PC-3 (cell line): ENCODE measurements at regions not wholly inside any gene's neighbourhood (a gene's known extent, or its start where the extent isn't known, plus 50 kb on each side); places are given as distances from the start of the nearest gene placed in this dataset.

Experiments used
- ATAC-seq: fragments of 200-7000 bp; cut with Tn5 transposase; 2 replicates; pipeline ENCODE4 v1.9.1; 2020; ENCODE audit warnings: mild to moderate bottlenecking, moderate library complexity
- BruUV-seq: library from RNA; stranded (reverse); fragments of 400-500 nt; replicated peaks from 2 replicates; lab custom pipeline; 2021; lab: Mats Ljungman, UMichigan
- CTCF ChIA-PET: fragments of 300-600 bp; sonication (Branson Sonifier 250); formaldehyde crosslinking; loops from one replicate; lab custom pipeline; 2022; ENCODE audit warnings: antibody characterized with exemption; lab: Charles Lee
- POLR2A ChIA-PET: fragments of 300-600 bp; sonication (Branson Sonifier 250); formaldehyde crosslinking; loops from one replicate; lab custom pipeline; 2022; ENCODE audit warnings: antibody characterized with exemption; ENCODE audit not compliant: unreplicated experiment; lab: Charles Lee
- DNase-seq: peaks from one replicate; pipeline ENCODE4 v3.0.0-alpha.2; 2015
- H2AFZ ChIP-seq: fragments of 300-600 bp; sonication (generic); 2 replicates; pipeline ENCODE4 v1.6.0; 2016; ENCODE audit warnings: antibody characterized with exemption, low read length
- H3F3A ChIP-seq: fragments of 300-600 bp; sonication (generic); one replicate; pipeline ENCODE4 v1.6.0; 2017; ENCODE audit warnings: antibody characterized with exemption, low read length, control low read depth, mild to moderate bottlenecking; ENCODE audit not compliant: unreplicated experiment
- H3K27ac ChIP-seq: fragments of 300-600 bp; sonication (generic); 2 replicates; pipeline ENCODE4 v1.5.1; 2016; ENCODE audit warnings: mild to moderate bottlenecking, low read length
- H3K27me3 ChIP-seq: fragments of 300-600 bp; sonication (generic); 2 replicates; pipeline ENCODE4 v1.6.1; 2016; ENCODE audit warnings: low read length, mixed read lengths
- H3K36me3 ChIP-seq: fragments of 300-600 bp; sonication (generic); 2 replicates; pipeline ENCODE4 v1.6.1; 2016; ENCODE audit warnings: low read depth, mixed run types, low read length, mixed read lengths
- H3K4me1 ChIP-seq: fragments of 300-600 bp; sonication (generic); 2 replicates; pipeline ENCODE4 v1.5.1; 2016; ENCODE audit warnings: low read length; ENCODE audit not compliant: insufficient read depth
- H3K4me2 ChIP-seq: fragments of 300-600 bp; sonication (generic); 2 replicates; pipeline ENCODE4 v1.6.0; 2016; ENCODE audit warnings: low read length
- H3K4me3 ChIP-seq: fragments of 300-600 bp; sonication (generic); 2 replicates; pipeline ENCODE4 v1.5.1; 2016; ENCODE audit warnings: mild to moderate bottlenecking, low read length, mixed read lengths
- H3K79me2 ChIP-seq: fragments of 300-600 bp; sonication (generic); 2 replicates; pipeline ENCODE4 v1.6.1; 2017; ENCODE audit warnings: low read length, mixed read lengths
- H3K9ac ChIP-seq: fragments of 300-600 bp; sonication (generic); 2 replicates; pipeline ENCODE4 v1.6.0; 2016; ENCODE audit warnings: mild to moderate bottlenecking, low read length
- H3K9me2 ChIP-seq: fragments of 300-600 bp; sonication (generic); replicated peaks from 2 replicates; pipeline ENCODE4 v1.6.1; 2016; ENCODE audit warnings: mixed run types, low read length, mixed read lengths
- H3K9me3 ChIP-seq: fragments of 300-600 bp; sonication (generic); 2 replicates; pipeline ENCODE4 v1.6.1; 2016; ENCODE audit warnings: low read length, mixed read lengths
- H4K20me1 ChIP-seq: fragments of 300-600 bp; sonication (generic); 2 replicates; pipeline ENCODE4 v1.6.1; 2016; ENCODE audit warnings: low read length, mixed read lengths
- EZH2 ChIP-seq: fragments of 300-600 bp; sonication (generic); IDR thresholded peaks from one replicate; pipeline ENCODE4 v1.6.1; 2017; ENCODE audit warnings: antibody characterized with exemption, mild to moderate bottlenecking, low read length; ENCODE audit not compliant: unreplicated experiment
- EZH2phosphoT487 ChIP-seq: fragments of 300-600 bp; sonication (generic); IDR thresholded peaks from 2 replicates; pipeline ENCODE4 v1.6.1; 2018; ENCODE audit warnings: mild to moderate bottlenecking, antibody characterized with exemption, low read length, borderline replicate concordance
- intact Hi-C: fragments of 100-400 bp; cut with micrococcal nuclease; formaldehyde crosslinking; loops from 2 replicates; pipeline ENCODE4 v1.9.0; 2023
- TF ChIP-seq, protein P1 (sequence below): fragments of 300-600 bp; sonication (generic); conservative IDR thresholded peaks from 2 replicates; pipeline ENCODE4 v1.5.1; 2017; ENCODE audit warnings: antibody characterized with exemption, low read depth, mild to moderate bottlenecking, low read length

DNA sequence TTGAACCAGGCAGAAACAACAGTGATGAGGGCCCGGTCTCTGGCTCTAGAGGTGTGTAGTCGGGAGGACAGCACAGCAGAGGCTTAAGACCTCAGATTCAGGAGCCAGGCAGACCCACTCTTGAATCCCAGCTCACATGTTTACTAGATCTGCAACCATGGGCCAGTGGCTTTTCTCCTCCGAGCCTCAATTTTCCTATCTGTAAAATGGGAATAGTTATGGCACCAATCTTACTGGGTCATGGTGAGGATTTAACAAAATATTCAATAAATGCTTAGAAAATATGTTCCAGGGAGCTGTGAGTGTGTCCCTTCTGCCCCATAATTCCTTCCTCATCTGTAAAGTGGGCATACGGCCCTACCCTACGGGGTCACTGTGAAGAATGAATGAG is 506.9 kb downstream of the SHQ1 start:
- H3K36me3 ChIP-seq, result no peaks in the 10 kb centered on the region
- no peaks in the 10 kb centered on the region for H3K79me2 ChIP-seq
- DNase-seq (no peak), ATAC-seq (no peak)
- POLR2A ChIA-PET, result no interaction called here
- H4K20me1 ChIP-seq, result no peaks in the 10 kb centered on the region
- H3F3A ChIP-seq, result no peaks in the 10 kb centered on the region
- H3K4me1 ChIP-seq, result peaks cover 22% of the 10 kb centered on the region
- no peaks in the 10 kb centered on the region for H3K27me3 ChIP-seq
- H3K9me2 ChIP-seq, result no peaks in the 10 kb centered on the region
- H3K9me3 ChIP-seq, result no peaks in the 10 kb centered on the region
- H2AFZ ChIP-seq, result no peak overlapping the region
- no peak overlapping the region for H3K4me3 ChIP-seq
- H3K9ac ChIP-seq, result no peak overlapping the region
- intact Hi-C loops, result no loop called here
- no peak overlapping the region for H3K4me2 ChIP-seq
- H3K27ac ChIP-seq, result no peak overlapping the region
- BruUV-seq, result no TSS peak
- CTCF ChIA-PET, result no interaction called here
- TF ChIP-seq EZH2 (no peak), EZH2phosphoT487 (no peak)

GRCh38 chr3:72340476-72341379 is 507.5 kb downstream of the SHQ1 start:
- DNase-seq, result no peak
- Histone ChIP-seq H4K20me1 (no peaks in the 10 kb centered on the region), H3K9ac (no peak overlapping the region), H3F3A (no peaks in the 10 kb centered on the region), H3K27ac (no peak overlapping the region), H2AFZ (no peak overlapping the region), H3K4me1 (peaks cover 22% of the 10 kb centered on the region), H3K4me2 (no peak overlapping the region), H3K36me3 (no peaks in the 10 kb centered on the region), H3K9me3 (no peaks in the 10 kb centered on the region), H3K9me2 (no peaks in the 10 kb centered on the region), H3K27me3 (no peaks in the 10 kb centered on the region), H3K4me3 (no peak overlapping the region), H3K79me2 (no peaks in the 10 kb centered on the region)
- no TSS peak for BruUV-seq
- TF ChIP-seq, protein P1, sequence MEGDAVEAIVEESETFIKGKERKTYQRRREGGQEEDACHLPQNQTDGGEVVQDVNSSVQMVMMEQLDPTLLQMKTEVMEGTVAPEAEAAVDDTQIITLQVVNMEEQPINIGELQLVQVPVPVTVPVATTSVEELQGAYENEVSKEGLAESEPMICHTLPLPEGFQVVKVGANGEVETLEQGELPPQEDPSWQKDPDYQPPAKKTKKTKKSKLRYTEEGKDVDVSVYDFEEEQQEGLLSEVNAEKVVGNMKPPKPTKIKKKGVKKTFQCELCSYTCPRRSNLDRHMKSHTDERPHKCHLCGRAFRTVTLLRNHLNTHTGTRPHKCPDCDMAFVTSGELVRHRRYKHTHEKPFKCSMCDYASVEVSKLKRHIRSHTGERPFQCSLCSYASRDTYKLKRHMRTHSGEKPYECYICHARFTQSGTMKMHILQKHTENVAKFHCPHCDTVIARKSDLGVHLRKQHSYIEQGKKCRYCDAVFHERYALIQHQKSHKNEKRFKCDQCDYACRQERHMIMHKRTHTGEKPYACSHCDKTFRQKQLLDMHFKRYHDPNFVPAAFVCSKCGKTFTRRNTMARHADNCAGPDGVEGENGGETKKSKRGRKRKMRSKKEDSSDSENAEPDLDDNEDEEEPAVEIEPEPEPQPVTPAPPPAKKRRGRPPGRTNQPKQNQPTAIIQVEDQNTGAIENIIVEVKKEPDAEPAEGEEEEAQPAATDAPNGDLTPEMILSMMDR, result no peak
- no peak for TF ChIP-seq EZH2phosphoT487
- TF ChIP-seq EZH2, result no peak
- ChIA-PET POLR2A (no interaction called here), CTCF (interaction anchor here (0.5 kb wide), 1 partner anchor 395 kb away, joined by 3 read pairs; no protein-coding TSS in a partner anchor)
- no peak for ATAC-seq
- intact Hi-C loops, result no loop called here

DNA sequence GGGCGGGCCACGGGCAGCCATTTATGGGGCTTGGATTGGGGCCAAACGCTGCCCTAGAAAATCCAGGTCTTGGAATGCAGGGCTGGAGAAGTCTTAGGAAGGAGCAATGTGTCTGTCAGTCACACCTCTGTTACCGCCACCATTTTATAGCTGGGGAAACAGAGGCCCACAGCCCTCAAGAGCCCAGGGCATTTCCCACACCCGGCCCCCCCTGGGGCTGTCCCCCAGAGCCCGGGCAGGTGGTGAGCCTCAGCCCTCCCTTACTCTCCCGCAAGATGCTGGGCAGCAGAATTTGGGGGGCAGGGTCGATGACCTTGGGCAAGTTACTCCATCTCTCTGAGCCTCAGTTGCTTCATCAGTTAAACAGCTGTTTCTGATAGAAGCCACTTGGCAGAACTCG is 508.2 kb downstream of the SHQ1 start:
- intact Hi-C loops, result no loop called here
- Histone ChIP-seq H3K4me3 (no peak overlapping the region), H3K9me3 (no peaks in the 10 kb centered on the region), H4K20me1 (no peaks in the 10 kb centered on the region), H3K4me2 (no peak overlapping the region), H3F3A (no peaks in the 10 kb centered on the region), H3K27ac (no peak overlapping the region), H3K9ac (no peak overlapping the region), H3K27me3 (no peaks in the 10 kb centered on the region), H3K4me1 (peaks cover 22% of the 10 kb centered on the region), H3K36me3 (no peaks in the 10 kb centered on the region), H2AFZ (no peak overlapping the region), H3K79me2 (no peaks in the 10 kb centered on the region), H3K9me2 (no peaks in the 10 kb centered on the region)
- POLR2A ChIA-PET, result no interaction called here
- CTCF ChIA-PET, result interaction anchor here (0.5 kb wide), 1 partner anchor 395 kb away, joined by 3 read pairs; no protein-coding TSS in a partner anchor
- ATAC-seq, result no peak
- DNase-seq, result no peak
- BruUV-seq, result no TSS peak
- TF ChIP-seq, protein P1, result no peak
- TF ChIP-seq EZH2phosphoT487, result no peak
- no peak for TF ChIP-seq EZH2
